Mucosa of descending colon (tissue), 3 donors: ENCODE measurements at regions not wholly inside any gene's neighbourhood (a gene's known extent, or its start where the extent isn't known, plus 50 kb on each side); places are given as distances from the start of the nearest gene placed in this dataset.

Source experiments
- ATAC-seq: fragments of 200-7000 bp; cut with Tn5 transposase; one replicate; pipeline ENCODE4 v1.9.1; 2020; ENCODE audit warnings: mild to moderate bottlenecking, moderate library complexity
- DNase-seq, 3 donors: peaks; one replicate each; pipeline ENCODE4 v3.0.0-alpha.2; 2020
- H3K36me3 ChIP-seq: fragments of 200-600 bp; one replicate; pipeline ENCODE4 v1.8.0; 2021; ENCODE audit warnings: low read depth, mild to moderate bottlenecking
- H3K4me1 ChIP-seq: fragments of 200-600 bp; one replicate; pipeline ENCODE4 v1.8.0; 2021; ENCODE audit warnings: low read depth, mild to moderate bottlenecking
- H3K4me3 ChIP-seq: fragments of 200-600 bp; one replicate; pipeline ENCODE4 v1.8.0; 2021; ENCODE audit warnings: mild to moderate bottlenecking
- H3K9me3 ChIP-seq: fragments of 200-600 bp; one replicate; pipeline ENCODE4 v1.8.0; 2021; ENCODE audit warnings: mild to moderate bottlenecking
- intact Hi-C, 2 donors: fragments of 100-400 bp; cut with DNase I in 1 of 2; cut with micrococcal nuclease in 1 of 2; formaldehyde crosslinking; loops; one replicate each; pipeline versions ENCODE4 v1.11.0 to v1.11.1; 2022; cut with DNase I, micrococcal nuclease
- TF ChIP-seq, protein P1 (sequence below): fragments of 200-600 bp; IDR thresholded peaks from one replicate; pipeline ENCODE4 v1.8.0; 2022; ENCODE audit warnings: antibody characterized with exemption, mild to moderate bottlenecking
- donor health status: DM: no; HTN: no; CAD: no; lungs with moderate emphysema.
- donor health status: DM: no; HTN: no; CAD: no.
- donor health status: DM: no; HTN: yes; CAD: no.

DNA sequence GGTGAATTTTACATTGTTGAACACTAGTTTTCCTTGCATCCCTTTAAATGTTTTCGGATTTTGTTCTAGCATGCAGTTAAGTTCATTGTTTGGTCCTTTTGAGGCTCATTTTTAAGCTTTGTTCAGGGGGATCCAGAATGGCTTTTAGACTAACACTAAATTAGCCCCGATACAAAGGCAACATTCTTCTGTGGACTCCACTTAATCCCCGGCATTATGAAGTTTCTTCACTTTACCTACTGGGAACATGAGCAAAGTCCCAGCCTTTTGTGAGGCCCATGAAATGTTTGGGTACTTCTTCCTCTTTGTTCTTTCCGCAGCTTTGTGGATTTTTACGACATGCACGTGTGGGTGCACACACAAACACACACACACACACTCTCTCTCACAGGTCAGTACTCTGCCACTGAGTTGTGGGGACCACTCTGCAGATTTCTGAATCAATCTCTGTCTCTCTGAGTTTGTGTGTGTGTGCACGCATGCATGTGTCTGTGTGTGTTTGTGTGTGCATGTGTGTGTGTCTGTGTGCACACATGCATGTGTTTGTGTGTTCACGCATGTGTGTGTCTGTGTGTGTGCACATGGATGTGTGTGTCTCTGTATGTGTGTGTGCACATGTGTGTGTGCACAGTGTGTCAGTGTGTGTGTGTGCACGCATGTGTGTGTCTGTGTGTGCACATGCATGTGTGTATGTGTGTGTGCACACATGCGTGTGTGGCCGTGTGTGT is 240.4 kb upstream of the TNRC6C start:
- TF ChIP-seq, protein P1, sequence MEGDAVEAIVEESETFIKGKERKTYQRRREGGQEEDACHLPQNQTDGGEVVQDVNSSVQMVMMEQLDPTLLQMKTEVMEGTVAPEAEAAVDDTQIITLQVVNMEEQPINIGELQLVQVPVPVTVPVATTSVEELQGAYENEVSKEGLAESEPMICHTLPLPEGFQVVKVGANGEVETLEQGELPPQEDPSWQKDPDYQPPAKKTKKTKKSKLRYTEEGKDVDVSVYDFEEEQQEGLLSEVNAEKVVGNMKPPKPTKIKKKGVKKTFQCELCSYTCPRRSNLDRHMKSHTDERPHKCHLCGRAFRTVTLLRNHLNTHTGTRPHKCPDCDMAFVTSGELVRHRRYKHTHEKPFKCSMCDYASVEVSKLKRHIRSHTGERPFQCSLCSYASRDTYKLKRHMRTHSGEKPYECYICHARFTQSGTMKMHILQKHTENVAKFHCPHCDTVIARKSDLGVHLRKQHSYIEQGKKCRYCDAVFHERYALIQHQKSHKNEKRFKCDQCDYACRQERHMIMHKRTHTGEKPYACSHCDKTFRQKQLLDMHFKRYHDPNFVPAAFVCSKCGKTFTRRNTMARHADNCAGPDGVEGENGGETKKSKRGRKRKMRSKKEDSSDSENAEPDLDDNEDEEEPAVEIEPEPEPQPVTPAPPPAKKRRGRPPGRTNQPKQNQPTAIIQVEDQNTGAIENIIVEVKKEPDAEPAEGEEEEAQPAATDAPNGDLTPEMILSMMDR: no peak
- no peak overlapping the region for H3K4me3 ChIP-seq
- DNase-seq: no peak
- no peaks in the 10 kb centered on the region for H3K36me3 ChIP-seq
- no peaks in the 10 kb centered on the region for H3K4me1 ChIP-seq
- intact Hi-C loops: no loop called here
- no peak for ATAC-seq
- no peaks in the 10 kb centered on the region for H3K9me3 ChIP-seq

DNA sequence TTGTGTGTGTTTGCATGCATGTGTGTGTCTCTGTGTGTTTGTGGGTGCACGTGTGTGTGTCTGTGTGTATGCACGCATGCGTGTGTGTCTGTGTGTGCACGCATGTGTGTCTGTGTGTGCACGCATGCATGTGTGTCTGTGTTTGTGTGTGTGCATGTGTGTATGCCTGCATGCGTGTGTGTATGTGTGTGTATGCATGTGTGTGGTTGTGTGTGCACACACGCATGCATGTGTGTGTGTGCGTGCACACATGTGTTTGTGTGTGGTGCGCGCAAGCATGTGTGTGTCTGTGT is 239.9 kb upstream of the TNRC6C start:
- Histone ChIP-seq H3K36me3 (no peaks in the 10 kb centered on the region), H3K4me1 (no peaks in the 10 kb centered on the region), H3K4me3 (no peak overlapping the region), H3K9me3 (no peaks in the 10 kb centered on the region)
- no peak for DNase-seq
- no peak for ATAC-seq
- intact Hi-C loops: no loop called here
- TF ChIP-seq, protein P1: no peak

DNA sequence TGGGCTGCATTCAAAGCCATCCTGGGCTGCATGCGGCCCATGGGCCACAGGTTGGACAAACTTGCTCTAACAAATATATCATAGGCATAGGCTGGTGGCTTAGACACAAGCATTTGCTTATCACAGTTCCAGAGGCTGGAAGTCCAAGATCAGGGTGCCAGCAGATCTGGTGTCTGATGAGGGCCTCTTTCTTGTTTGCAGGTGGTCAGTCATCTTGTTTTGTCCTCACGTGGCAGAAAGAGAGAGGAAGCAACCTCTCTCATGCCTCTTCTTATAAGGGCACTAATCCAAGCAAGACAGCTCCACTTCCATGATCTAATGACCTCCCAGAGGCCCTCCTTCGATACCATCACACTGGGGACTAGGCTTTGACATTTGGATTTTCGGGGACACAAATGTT is 238.7 kb upstream of the TNRC6C start:
- ATAC-seq (no peak), DNase-seq (no peak)
- Histone ChIP-seq H3K4me3 (no peak overlapping the region), H3K36me3 (no peaks in the 10 kb centered on the region), H3K4me1 (no peaks in the 10 kb centered on the region), H3K9me3 (no peaks in the 10 kb centered on the region)
- TF ChIP-seq, protein P1: no peak
- intact Hi-C loops: no loop called here

DNA sequence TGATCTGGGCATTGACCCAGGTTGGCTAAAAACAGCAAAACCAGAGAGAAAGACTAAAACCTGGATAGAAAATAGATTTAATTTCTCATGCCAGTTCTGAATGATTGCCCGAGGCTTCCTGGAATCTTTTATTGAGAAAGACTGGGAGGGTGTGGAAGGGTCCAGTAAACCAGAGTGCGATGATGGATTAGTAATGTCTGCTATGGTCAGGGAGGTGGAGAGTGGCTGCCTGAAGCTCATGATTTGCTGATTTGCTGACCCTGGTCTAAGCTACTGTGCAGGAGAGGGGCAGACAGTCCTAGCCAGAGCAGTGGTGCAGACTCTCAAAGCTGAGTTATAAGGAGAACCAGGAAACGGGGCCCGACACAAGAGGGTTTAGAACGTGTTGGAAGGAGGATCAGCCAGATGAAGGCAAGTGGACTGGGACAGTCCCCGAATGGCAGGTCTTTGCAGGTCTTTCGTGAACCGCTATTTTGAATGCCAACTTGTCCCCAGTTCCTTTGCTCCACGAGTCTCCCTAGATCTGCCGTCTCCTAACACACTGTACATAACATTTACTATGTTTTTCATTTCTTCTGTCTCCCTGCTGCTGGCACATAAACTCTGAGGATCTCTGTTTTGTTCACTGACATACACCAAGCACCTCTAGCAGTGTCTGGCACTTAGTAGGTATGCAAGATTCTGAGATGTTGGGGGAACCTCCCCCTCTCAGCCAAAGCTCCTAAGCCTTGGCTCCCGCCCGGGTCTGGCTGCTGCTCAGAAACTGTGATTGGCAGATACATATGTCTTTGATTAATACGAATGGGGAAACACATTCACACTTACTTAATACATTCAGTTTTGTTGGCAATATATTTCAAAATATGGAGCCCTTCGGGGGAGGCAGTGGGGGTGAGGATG is 237.3 kb upstream of the TNRC6C start:
- intact Hi-C loops: no loop called here
- H3K9me3 ChIP-seq: no peaks in the 10 kb centered on the region
- no peak overlapping the region for H3K4me3 ChIP-seq
- DNase-seq (no peak), ATAC-seq (no peak)
- H3K4me1 ChIP-seq: no peaks in the 10 kb centered on the region
- H3K36me3 ChIP-seq: no peaks in the 10 kb centered on the region
- TF ChIP-seq, protein P1: no peak

DNA sequence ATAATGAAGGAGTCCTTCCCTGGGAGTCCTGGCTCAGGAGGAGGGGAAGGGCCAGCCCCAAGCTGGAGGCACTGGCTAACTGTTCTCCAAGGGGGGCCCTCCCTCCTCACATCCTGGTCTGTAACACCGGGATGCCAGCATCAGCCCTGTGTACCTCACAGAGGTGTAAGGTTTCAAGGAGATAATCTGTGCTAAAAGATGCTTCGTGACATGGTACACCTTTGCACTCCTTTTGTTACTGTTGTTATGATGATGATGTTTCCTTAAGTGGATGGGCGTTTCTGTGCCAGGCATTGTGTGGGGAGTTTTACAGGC is 236.7 kb upstream of the TNRC6C start:
- no peak for ATAC-seq

More for the DNA sequence above, 236.7 kb upstream of the TNRC6C start:
- H3K36me3 ChIP-seq: no peaks in the 10 kb centered on the region
- no peak overlapping the region for H3K4me3 ChIP-seq
- intact Hi-C loops: no loop called here
- DNase-seq: no peak
- TF ChIP-seq, protein P1: no peak
- H3K4me1 ChIP-seq: no peaks in the 10 kb centered on the region
- H3K9me3 ChIP-seq: no peaks in the 10 kb centered on the region
